HCT116 (cell line): ENCODE measurements at regions not wholly inside any gene's neighbourhood (a gene's known extent, or its start where the extent isn't known, plus 50 kb on each side); places are given as distances from the start of the nearest gene placed in this dataset.

Experiments
- ATAC-seq: fragments of 200-7000 bp; cut with Tn5 transposase; 2 replicates; pipeline ENCODE4 v1.9.1; 2020; ENCODE audit warnings: mild to moderate bottlenecking, moderate library complexity
- BruUV-seq: library from RNA; stranded (reverse); fragments of 400-500 nt; replicated peaks from 2 replicates; lab custom pipeline; 2021; lab: Mats Ljungman, UMichigan
- CTCF ChIA-PET: fragments of 300-600 bp; sonication (Branson Sonifier 250); formaldehyde crosslinking; loops from one replicate; lab custom pipeline; 2021; ENCODE audit warnings: antibody characterized with exemption; lab: Charles Lee
- POLR2A ChIA-PET: fragments of 300-600, 350-600 bp; sonication (Branson Sonifier 250); formaldehyde crosslinking; loops from one replicate; lab custom pipeline; 2021; ENCODE audit warnings: antibody characterized with exemption; lab: Charles Lee
- RAD21 ChIA-PET, 2 experiments: fragments of 300-600 bp; sonication (Branson Sonifier 250); formaldehyde crosslinking; loops; one replicate each; lab custom pipeline; 2023; ENCODE audit warnings: low total read pairs in 2 of 2; ENCODE audit not compliant: uncharacterized antibody in 2 of 2, unreplicated experiment in 2 of 2, low non-redundant PET in 1 of 2; lab: Charles Lee
- DNase-seq: peaks from one replicate; pipeline ENCODE4 v3.0.0-alpha.2; 2010; ENCODE audit warnings: low read depth, low spot score
- H2AFZ ChIP-seq: fragments of 200-600 bp; shearing (Covaris generic), sonication (generic); 2 replicates; pipeline ENCODE4 v1.6.1; 2017; ENCODE audit warnings: low read depth, mixed run types, mixed read lengths, antibody characterized with exemption, low read length; ENCODE audit not compliant: poor library complexity, severe bottlenecking
- H3K27ac ChIP-seq: 2 replicates; pipeline ENCODE4 v1.5.1; 2012; ENCODE audit warnings: low read depth, low read length
- H3K27me3 ChIP-seq: fragments of 200-600 bp; sonication (generic); 2 replicates; pipeline ENCODE4 v1.6.1; 2016; ENCODE audit warnings: mixed run types, low read length, mixed read lengths; ENCODE audit not compliant: insufficient read depth
- H3K36me3 ChIP-seq, 2 experiments: fragments of 200-500 bp in 1 of 2; fragments of 200-600 bp in 1 of 2; sonication (Bioruptor generic) in 1 of 2; sonication (generic) in 1 of 2; 2 replicates each; pipeline versions ENCODE4 v1.5.1 to v1.6.1; 2014 to 2016; ENCODE audit warnings: low read length in 2 of 2, inconsistent platforms in 1 of 2, mixed read lengths in 1 of 2, mixed run types in 1 of 2; ENCODE audit not compliant: insufficient read depth in 2 of 2, control insufficient read depth in 1 of 2
- H3K4me1 ChIP-seq, 2 experiments: fragments of 200-600 bp in 1 of 2; sonication (generic) in 1 of 2; 2 replicates each; pipeline versions ENCODE4 v1.5.1 to v1.6.1; 2012 to 2017; ENCODE audit warnings: low read length in 2 of 2, inconsistent platforms in 1 of 2, mild to moderate bottlenecking in 1 of 2, mixed read lengths in 1 of 2, mixed run types in 1 of 2, moderate library complexity in 1 of 2; ENCODE audit not compliant: insufficient read depth in 2 of 2, control insufficient read depth in 1 of 2
- H3K4me2 ChIP-seq: fragments of 200-600 bp; sonication (generic); 2 replicates; pipeline ENCODE4 v1.6.1; 2017; ENCODE audit warnings: mixed run types, low read length, mixed read lengths
- H3K4me3 ChIP-seq, 2 experiments: fragments of 200-600 bp in 1 of 2; sonication (generic) in 1 of 2; replicated peaks in 1 of 2; 2 replicates each; pipeline ENCODE4 v1.5.1; 2011 to 2016; ENCODE audit warnings: low read length in 2 of 2, control low read depth in 1 of 2, low read depth in 1 of 2, mild to moderate bottlenecking in 1 of 2, mixed read lengths in 1 of 2, mixed run types in 1 of 2
- H3K79me2 ChIP-seq: fragments of 200-600 bp; sonication (generic); 2 replicates; pipeline ENCODE4 v1.6.1; 2017; ENCODE audit warnings: mild to moderate bottlenecking, mixed run types, low read length, moderate library complexity, mixed read lengths; ENCODE audit not compliant: insufficient read depth
- H3K9ac ChIP-seq: fragments of 200-600 bp; sonication (generic); 2 replicates; pipeline ENCODE4 v1.6.1; 2016; ENCODE audit warnings: low read length, mixed read lengths
- H3K9me2 ChIP-seq: fragments of 200-600 bp; sonication (generic), shearing (Covaris generic); 2 replicates; pipeline ENCODE4 v1.6.1; 2017; ENCODE audit warnings: mixed run types, mild to moderate bottlenecking, moderate library complexity; ENCODE audit not compliant: insufficient read depth
- H3K9me3 ChIP-seq, 2 experiments: fragments of 200-500 bp in 1 of 2; fragments of 200-600 bp in 1 of 2; sonication (Bioruptor generic) in 1 of 2; sonication (generic) in 1 of 2; 2 replicates each; pipeline ENCODE4 v1.6.1; 2014 to 2017; ENCODE audit warnings: low read length in 2 of 2, mixed read lengths in 2 of 2, inconsistent platforms in 1 of 2, low read depth in 1 of 2, mild to moderate bottlenecking in 1 of 2, mixed run types in 1 of 2, moderate library complexity in 1 of 2; ENCODE audit not compliant: control insufficient read depth in 1 of 2, insufficient read depth in 1 of 2
- H4K20me1 ChIP-seq: fragments of 200-600 bp; sonication (generic), shearing (Covaris generic); 2 replicates; pipeline ENCODE4 v1.6.1; 2017; ENCODE audit warnings: mixed run types, mild to moderate bottlenecking, moderate library complexity; ENCODE audit not compliant: insufficient read depth
- CBX3 ChIP-seq: IDR thresholded peaks from 2 replicates; pipeline ENCODE4 v1.6.1; 2012; ENCODE audit warnings: low read depth
- EGR1 ChIP-seq: IDR thresholded peaks from 2 replicates; pipeline ENCODE4 v1.6.1; 2012; ENCODE audit warnings: low read depth
- ELF1 ChIP-seq: IDR thresholded peaks from 2 replicates; pipeline ENCODE4 v1.6.1; 2012; ENCODE audit warnings: low read depth, borderline replicate concordance
- EZH2phosphoT487 ChIP-seq: fragments of 200-600 bp; IDR thresholded peaks from 2 replicates; pipeline ENCODE4 v1.6.1; 2018; ENCODE audit warnings: antibody characterized with exemption, borderline replicate concordance
- FOSL1 ChIP-seq: IDR thresholded peaks from 2 replicates; pipeline ENCODE4 v1.6.1; 2012; ENCODE audit warnings: low read depth
- POLR2AphosphoS5 ChIP-seq: IDR thresholded peaks from 2 replicates; pipeline ENCODE4 v1.6.1; 2011; ENCODE audit warnings: mild to moderate bottlenecking, low read depth, low read length, moderate library complexity
- SIN3A ChIP-seq: IDR thresholded peaks from 2 replicates; pipeline ENCODE4 v1.6.1; 2012; ENCODE audit warnings: low read depth
- SRF ChIP-seq: IDR thresholded peaks from 2 replicates; pipeline ENCODE4 v1.6.1; 2012; ENCODE audit warnings: low read depth
- TCF7L2 ChIP-seq: IDR thresholded peaks from 2 replicates; pipeline ENCODE4 v1.7.0; 2011; ENCODE audit warnings: borderline replicate concordance, inconsistent platforms; ENCODE audit not compliant: insufficient read depth, insufficient read length; ENCODE audit errors: extremely low read depth
- YY1 ChIP-seq: IDR thresholded peaks from 2 replicates; pipeline ENCODE4 v1.6.1; 2011; ENCODE audit warnings: low read length, low read depth, moderate library complexity, mild to moderate bottlenecking; ENCODE audit not compliant: insufficient replicate concordance; ENCODE audit errors: extremely low read depth
- intact Hi-C: fragments of 100-400 bp; cut with micrococcal nuclease; formaldehyde crosslinking; loops from 2 replicates; pipeline ENCODE4 v1.10.0; 2022

DNA sequence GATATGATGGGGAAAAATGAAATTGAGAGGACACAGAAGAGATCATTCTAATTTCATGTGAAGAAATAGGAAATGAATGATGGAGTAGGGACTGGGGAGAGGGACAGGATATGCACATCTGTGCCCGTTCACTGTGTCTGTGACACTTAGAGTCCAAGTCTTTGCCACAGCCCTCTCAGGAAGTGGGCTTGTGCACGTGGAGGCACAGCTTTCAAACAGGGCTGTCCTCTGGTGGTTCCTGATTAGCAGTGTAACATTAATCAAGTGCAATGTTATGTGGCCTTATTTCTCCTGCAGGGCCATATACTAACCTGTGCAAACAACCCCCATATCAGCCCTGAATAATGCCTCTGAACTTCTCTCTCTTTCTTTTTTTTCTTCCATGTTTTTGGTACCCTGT, 312.2 kb upstream of the FAM98A start:
- Histone ChIP-seq H3K9me2 (no peaks in the 10 kb centered on the region), H3K79me2 (no peaks in the 10 kb centered on the region), H3K36me3 (no peaks in the 10 kb centered on the region), H4K20me1 (no peaks in the 10 kb centered on the region), H3K27ac (no peak overlapping the region), H2AFZ (no peak overlapping the region), H3K9me3 (no peaks in the 10 kb centered on the region), H3K9ac (no peak overlapping the region)
- RAD21 ChIA-PET: no interaction called here
- intact Hi-C loops: no loop called here
- no peak for TF ChIP-seq ELF1
- no peak for TF ChIP-seq EZH2phosphoT487
- TF ChIP-seq YY1: no peak
- TF ChIP-seq, all 23 proteins: peak for 0
- DNase-seq: no peak
- POLR2A ChIA-PET: no interaction called here
- Histone ChIP-seq H3K4me1 (no peaks in the 10 kb centered on the region), H3K4me2 (no peak overlapping the region), H3K4me3 (no peak overlapping the region), H3K27me3 (no peaks in the 10 kb centered on the region)
- CTCF ChIA-PET: no interaction called here
- BruUV-seq: no TSS peak
- ATAC-seq: no peak

DNA sequence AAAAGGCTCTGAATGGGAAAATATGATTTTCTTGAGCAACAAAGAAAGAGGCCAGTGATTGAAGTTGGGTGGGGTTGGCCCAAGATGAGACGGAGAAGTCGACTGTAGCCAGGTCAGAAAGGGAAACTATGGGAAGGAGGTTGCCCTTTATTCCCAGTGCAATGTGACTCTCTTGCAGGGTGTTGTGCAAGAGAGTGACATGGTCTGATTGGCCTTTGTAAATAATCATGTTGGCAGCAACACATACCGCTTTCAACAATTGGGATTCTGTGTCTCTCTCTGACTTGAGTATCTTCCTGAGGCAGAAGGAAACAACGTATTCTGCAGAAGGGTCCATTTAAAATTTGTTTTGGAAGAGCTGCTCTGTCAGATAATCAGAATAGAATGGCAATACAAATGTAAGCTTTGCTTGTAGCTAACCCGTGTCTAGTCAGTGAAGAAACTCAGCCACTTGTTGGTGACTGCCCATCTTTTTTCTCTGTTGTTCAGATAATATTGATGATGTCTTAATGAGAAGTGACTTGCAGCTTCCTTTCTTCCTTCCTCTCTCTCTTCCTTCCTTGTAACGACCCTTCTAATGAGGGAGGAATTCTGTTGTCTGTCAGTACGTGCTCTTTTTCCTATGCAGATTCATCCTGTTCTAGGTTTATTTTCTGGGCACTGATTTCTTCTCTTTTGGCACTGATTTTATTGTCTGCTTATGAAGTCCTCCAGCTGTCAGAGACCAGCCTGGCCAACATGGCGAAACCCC, 311.0 kb upstream of the FAM98A start:
- CTCF ChIA-PET: no interaction called here

More for the DNA sequence above, 311.0 kb upstream of the FAM98A start:
- Histone ChIP-seq H2AFZ (no peak overlapping the region), H4K20me1 (no peaks in the 10 kb centered on the region), H3K4me2 (no peak overlapping the region), H3K36me3 (no peaks in the 10 kb centered on the region), H3K27ac (no peak overlapping the region), H3K27me3 (no peaks in the 10 kb centered on the region), H3K9ac (no peak overlapping the region), H3K9me2 (no peaks in the 10 kb centered on the region), H3K79me2 (no peaks in the 10 kb centered on the region), H3K4me1 (no peaks in the 10 kb centered on the region), H3K4me3 (no peak overlapping the region), H3K9me3 (no peaks in the 10 kb centered on the region)
- intact Hi-C loops: no loop called here
- ATAC-seq: no peak
- DNase-seq: no peak
- BruUV-seq: no TSS peak
- ChIA-PET POLR2A (no interaction called here), RAD21 (no interaction called here)
- TF ChIP-seq POLR2AphosphoS5: no peak
- TF ChIP-seq CBX3: no peak
- no peak for TF ChIP-seq FOSL1
- no peak for TF ChIP-seq SRF
- TF ChIP-seq EGR1: no peak
- TF ChIP-seq SIN3A: no peak
- TF ChIP-seq TCF7L2: no peak
